ENCODE measurements at regions not wholly inside any gene's neighbourhood (a gene's known extent, or its start where the extent isn't known, plus 50 kb on each side); places are given as distances from the start of the nearest gene placed in this dataset.
"Not testable (repeated sequence)": the region's sequence is repeated elsewhere in the genome, so short reads cannot be mapped to it uniquely, and the experiment has no call there.

DNA sequence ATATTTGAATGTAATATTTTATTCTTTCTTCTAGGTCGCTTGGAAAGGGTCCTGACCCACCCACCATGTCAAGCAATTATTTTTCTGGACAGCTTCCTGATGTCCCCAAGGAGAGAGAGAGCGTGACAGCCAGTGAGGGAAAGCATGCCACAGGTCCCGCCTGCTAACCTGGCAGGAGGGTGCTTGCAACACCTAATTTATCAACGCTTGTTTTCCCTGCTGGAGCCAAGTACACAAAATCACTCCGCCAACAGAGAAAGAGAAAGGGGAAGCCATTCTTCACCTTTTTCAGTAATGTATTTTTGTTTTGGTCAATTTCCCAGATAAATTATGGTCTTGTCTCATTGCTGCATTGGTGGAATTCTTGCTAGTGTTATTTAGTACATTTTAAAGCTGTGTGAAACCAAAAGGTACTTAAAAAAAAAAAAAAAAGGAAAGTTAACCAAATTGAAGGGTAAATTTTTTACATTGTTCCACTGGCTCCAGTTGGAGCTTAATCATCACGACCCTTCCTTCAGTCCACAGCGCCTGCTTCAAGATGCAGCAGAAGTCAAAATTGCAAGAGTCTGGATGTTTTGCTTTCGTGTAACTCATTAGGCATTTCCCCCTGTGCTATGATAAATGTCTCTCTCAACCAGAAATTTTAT, 88.5 kb upstream of the COPS8 start:
- H3K36me3 ChIP-seq, result no peaks in the 10 kb centered on the region
- ATAC-seq (no peak), DNase-seq (no peak)
- peaks cover 0 to 7% of the 10 kb centered on the region in 2 donors for H3K4me1 ChIP-seq
- TF ChIP-seq, protein P1, sequence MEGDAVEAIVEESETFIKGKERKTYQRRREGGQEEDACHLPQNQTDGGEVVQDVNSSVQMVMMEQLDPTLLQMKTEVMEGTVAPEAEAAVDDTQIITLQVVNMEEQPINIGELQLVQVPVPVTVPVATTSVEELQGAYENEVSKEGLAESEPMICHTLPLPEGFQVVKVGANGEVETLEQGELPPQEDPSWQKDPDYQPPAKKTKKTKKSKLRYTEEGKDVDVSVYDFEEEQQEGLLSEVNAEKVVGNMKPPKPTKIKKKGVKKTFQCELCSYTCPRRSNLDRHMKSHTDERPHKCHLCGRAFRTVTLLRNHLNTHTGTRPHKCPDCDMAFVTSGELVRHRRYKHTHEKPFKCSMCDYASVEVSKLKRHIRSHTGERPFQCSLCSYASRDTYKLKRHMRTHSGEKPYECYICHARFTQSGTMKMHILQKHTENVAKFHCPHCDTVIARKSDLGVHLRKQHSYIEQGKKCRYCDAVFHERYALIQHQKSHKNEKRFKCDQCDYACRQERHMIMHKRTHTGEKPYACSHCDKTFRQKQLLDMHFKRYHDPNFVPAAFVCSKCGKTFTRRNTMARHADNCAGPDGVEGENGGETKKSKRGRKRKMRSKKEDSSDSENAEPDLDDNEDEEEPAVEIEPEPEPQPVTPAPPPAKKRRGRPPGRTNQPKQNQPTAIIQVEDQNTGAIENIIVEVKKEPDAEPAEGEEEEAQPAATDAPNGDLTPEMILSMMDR (IDR thresholded peaks at IDR 0.05), result no peak
- H3K9me3 ChIP-seq, result no peaks in the 10 kb centered on the region
- no peak overlapping the region for H3K27ac ChIP-seq
- intact Hi-C loops (cut with DNase I), result no loop called here
- no peaks in the 10 kb centered on the region for H3K27me3 ChIP-seq
- no peak overlapping the region for H3K4me3 ChIP-seq

DNA sequence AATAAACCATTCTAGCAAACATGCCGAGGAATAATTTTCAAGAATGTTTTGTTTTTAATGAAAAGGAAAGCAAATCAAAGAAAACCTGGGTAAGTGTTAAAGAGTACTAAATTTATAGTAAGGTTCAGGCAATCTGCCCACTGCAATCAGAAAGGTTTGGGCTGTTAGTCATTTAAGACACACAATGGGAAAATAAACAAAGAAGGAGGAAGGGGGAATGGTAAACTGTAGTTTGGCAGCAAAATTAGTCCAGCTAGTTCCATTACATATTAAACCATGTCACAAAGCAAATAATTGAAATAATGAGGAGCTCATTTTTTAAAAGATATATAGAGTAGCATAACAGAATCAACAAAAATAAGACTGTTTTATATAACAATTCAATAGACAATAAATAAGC, 87.5 kb upstream of the COPS8 start:
- Histone ChIP-seq H3K4me3 (no peak overlapping the region), H3K9me3 (no peaks in the 10 kb centered on the region), H3K27me3 (no peaks in the 10 kb centered on the region), H3K27ac (no peak overlapping the region), H3K36me3 (no peaks in the 10 kb centered on the region), H3K4me1 (peaks cover 0 to 7% of the 10 kb centered on the region in 2 donors)
- ATAC-seq (peak; percentile 64), DNase-seq (no peak)
- intact Hi-C loops (cut with DNase I), result no loop called here
- TF ChIP-seq, protein P1 (IDR thresholded peaks at IDR 0.05), result no peak

DNA sequence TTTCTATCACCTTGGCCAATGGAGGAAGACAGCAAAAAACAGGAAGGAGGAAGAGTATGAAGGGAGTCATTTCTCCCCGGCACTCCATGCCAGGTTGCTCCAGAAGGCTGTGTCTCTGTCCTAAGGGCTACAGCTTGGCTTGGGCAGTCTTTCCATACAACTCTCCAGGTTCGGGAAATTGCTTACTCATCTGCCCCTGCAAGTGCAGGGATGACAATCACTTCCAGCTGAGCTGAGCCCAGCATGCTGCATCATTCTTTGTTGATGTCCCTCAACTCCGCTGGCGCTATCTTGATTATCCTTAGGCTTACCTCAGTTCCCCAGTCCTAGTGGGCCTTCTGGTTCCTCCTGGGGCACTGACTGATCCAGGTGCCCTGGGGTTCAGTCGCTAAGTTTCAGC, 86.9 kb upstream of the COPS8 start:
- Histone ChIP-seq H3K4me1 (peaks cover 0 to 7% of the 10 kb centered on the region in 2 donors), H3K36me3 (no peaks in the 10 kb centered on the region), H3K27me3 (no peaks in the 10 kb centered on the region), H3K27ac (no peak overlapping the region), H3K4me3 (no peak overlapping the region), H3K9me3 (no peaks in the 10 kb centered on the region)
- TF ChIP-seq, protein P1 (IDR thresholded peaks at IDR 0.05), result no peak
- intact Hi-C loops (cut with DNase I), result no loop called here
- DNase-seq (no peak), ATAC-seq (no peak)

DNA sequence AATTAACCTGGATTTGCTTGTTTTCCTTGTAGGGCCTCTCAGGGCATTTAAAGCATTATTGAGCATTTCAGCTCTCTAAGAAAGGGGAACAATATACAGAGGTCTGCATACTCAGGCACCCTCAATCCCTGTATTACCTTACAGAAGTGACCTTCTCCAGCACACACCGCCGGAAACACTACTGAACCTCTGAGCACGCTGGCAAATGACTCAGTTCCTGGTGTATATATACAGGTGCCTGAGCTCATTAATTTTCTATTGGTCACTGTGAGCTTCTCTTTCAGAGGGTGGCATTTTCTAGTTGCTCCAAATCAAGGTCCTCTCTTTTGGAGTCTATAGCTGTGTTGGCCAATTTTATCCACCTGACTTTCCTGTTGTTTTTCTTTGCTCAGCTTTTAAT, 85.2 kb upstream of the COPS8 start:
- Histone ChIP-seq H3K27ac (no peak overlapping the region), H3K36me3 (no peaks in the 10 kb centered on the region), H3K4me3 (no peak overlapping the region), H3K9me3 (no peaks in the 10 kb centered on the region), H3K4me1 (peaks cover 0 to 7% of the 10 kb centered on the region in 2 donors), H3K27me3 (no peaks in the 10 kb centered on the region)
- DNase-seq, result no peak
- TF ChIP-seq, protein P1 (IDR thresholded peaks at IDR 0.05), result no peak
- ATAC-seq, result no peak
- intact Hi-C loops (cut with DNase I), result no loop called here

DNA sequence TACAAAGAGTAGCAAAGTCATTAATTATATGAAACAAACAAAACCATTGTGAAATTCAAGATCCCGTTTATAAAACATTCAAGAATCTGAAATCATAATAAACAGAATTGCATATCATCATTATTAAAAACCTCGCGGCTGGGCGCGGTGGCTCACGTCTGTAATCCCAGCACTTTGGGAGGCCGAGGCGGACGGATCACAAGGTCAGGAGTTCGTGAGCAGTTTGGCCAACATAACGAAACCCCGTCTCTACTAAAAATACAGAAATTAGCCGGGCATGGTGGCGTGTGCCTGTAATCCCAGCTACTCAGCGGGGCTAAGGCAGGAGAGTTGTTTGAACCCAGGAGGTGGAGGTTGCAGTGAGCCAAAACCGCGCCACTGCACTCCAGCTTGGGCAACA, 80.3 kb upstream of the COPS8 start:
- ATAC-seq; intact Hi-C loops (cut with DNase I): not testable (repeated sequence)

DNA sequence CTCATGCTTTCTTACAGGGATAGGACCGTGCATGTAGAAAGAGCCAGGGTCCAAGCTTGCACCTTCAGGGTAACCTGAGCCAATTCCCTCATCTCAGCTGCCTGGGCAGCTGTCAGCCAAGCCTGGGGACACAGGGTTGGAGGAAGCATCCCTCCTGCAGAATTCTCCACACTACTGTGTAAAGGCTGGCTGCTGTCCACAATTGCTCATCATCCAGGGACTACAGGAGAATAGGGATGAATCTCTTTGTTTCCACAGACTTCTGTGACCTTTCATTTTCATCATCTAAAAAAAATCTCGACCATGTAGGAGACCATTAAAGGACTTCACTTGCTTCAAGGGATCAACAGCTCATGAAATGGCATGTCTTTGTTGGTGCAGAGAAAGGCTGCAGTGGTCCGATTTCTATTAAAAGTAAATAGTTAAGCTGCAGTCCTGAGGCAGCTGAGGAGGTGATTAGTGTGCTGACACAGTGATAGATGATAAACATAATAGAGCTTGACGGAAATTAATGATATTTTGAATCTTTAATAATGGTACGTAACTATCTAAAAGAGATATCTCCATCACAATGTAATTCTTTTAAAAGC, 74.4 kb upstream of the COPS8 start:
- no peaks in the 10 kb centered on the region for H3K36me3 ChIP-seq
- no peaks in the 10 kb centered on the region for H3K27me3 ChIP-seq
- TF ChIP-seq, protein P1 (IDR thresholded peaks at IDR 0.05), result no peak
- H3K4me1 ChIP-seq, result peaks cover 0 to 7% of the 10 kb centered on the region in 2 donors
- no peak overlapping the region for H3K27ac ChIP-seq
- H3K9me3 ChIP-seq, result no peaks in the 10 kb centered on the region
- ATAC-seq (no peak), DNase-seq (no peak)
- intact Hi-C loops (cut with DNase I), result no loop called here
- H3K4me3 ChIP-seq, result no peak overlapping the region

More for the DNA sequence above, 80.3 kb upstream of the COPS8 start:
- not testable (repeated sequence) for H3K4me3 ChIP-seq, H3K36me3 ChIP-seq, H3K27ac ChIP-seq, DNase-seq, H3K9me3 ChIP-seq, H3K27me3 ChIP-seq, H3K4me1 ChIP-seq

Data from left lung (tissue), 4 donors.